ENCODE measurements at regions not wholly inside any gene's neighbourhood (a gene's known extent, or its start where the extent isn't known, plus 50 kb on each side); places are given as distances from the start of the nearest gene placed in this dataset.
A peak's percentile ranks its signal among the peaks of the same experiment; 100 is the strongest.

- intact Hi-C loops (cut with micrococcal nuclease), result no loop called here
- ATAC-seq (no peak), DNase-seq (no peak)
Observed at GRCh38 chr14:93870377-93870776, 56.8 kb upstream of the FAM181A start.

GRCh38 chr14:93869427-93869826 lies 57.7 kb upstream of the FAM181A start:
- no peak for ATAC-seq

DNA sequence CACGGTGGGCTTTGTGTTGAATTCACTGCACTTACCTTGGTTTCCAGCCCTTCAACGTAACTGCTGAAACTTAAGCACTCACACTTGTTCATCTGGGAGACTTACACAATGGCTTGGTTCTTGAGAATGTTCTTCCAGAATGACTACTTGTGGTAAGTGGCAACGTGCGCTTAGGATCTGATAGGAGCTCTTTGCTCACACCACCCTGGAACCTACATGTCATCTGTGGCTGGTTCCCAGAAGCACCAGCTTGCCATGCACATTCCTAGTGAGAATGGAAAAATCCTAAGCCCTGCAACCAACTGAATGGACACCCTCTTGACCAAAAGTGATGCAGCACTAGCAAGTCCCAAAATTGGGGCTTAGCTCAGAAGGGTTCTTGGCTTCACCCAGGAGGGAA lies 59.0 kb upstream of the FAM181A start:
- DNase-seq, result no peak
- ATAC-seq, result no peak
- intact Hi-C loops (cut with micrococcal nuclease), result no loop called here

More at GRCh38 chr14:93869427-93869826, 57.7 kb upstream of the FAM181A start:
- intact Hi-C loops (cut with micrococcal nuclease), result no loop called here
- DNase-seq, result no peak

DNA sequence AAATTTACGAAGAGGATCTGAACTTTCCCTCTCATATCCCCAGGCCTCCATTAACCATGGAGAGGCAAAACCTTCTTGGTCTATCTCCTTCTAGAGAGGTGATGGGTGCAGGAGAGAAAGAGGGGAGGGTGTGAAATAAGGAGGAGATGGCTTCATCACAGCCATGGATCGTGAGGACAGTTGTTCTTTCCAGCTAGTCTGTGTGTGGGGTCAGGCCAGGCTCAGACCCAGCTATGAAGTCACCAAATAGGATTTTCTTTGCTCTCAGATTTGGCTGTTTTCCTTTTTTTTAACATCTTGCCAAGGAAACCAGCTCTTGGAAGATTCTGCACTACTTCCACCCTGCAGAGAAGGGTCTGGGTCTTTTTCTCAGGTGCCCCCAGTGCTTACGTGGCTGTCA lies 64.9 kb upstream of the FAM181A start:
- ATAC-seq, result no peak
- no peak for DNase-seq
- intact Hi-C loops (cut with micrococcal nuclease), result no loop called here

- intact Hi-C loops (cut with micrococcal nuclease), result no loop called here
- DNase-seq, result no peak
Observed at GRCh38 chr14:93861836-93862235, 65.3 kb upstream of the FAM181A start.

GRCh38 chr14:93859957-93860356 lies 67.2 kb upstream of the FAM181A start:
- DNase-seq (peak; percentile 33), ATAC-seq (no peak)
- intact Hi-C loops (cut with micrococcal nuclease), result no loop called here

More at GRCh38 chr14:93861836-93862235, 65.3 kb upstream of the FAM181A start:
- ATAC-seq, result no peak

GRCh38 chr14:93858896-93859295 lies 68.2 kb upstream of the FAM181A start:
- no peak for DNase-seq
- intact Hi-C loops (cut with micrococcal nuclease), result no loop called here
- ATAC-seq, result no peak

DNA sequence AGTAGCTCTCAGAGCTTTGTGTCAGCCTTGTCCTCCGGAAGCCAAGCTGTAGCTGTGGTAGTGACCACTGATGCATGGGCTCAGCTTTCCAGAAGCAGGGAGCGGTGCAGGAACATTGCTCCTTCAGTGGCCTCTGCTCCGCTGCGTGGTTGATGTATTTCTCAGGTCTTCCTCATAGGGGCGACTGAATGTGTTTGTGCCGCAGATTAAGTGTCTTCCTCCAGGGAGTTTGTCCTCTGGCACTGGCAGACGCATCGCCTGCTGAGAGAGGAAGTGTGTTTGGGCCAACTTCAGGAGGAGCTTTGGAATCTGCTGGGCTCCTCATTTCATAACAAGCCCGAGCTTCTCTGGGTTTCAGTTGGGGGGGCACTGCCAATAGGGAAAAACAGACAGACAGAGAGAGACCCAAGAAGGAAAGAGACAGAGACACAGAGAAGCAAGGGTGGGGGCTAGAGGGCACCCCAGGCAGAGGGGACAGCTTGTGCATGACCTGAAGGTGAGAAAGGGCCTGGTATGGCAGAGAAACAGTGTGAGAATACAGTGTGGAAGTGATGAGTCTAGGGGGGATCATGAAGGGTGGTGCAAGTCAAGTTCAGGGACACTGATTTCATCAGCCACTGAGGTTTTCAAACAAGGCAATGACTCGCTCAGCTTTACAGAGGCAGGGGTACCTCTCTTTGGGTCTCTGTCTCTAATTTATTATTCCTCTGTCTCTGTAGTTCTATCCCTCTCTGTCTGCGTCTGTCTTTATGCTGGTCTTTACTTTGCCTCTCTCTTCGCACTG lies 69.4 kb upstream of the PRIMA1 start:
- DNase-seq, result no peak
- intact Hi-C loops (cut with micrococcal nuclease), result no loop called here
- ATAC-seq, result no peak

- DNase-seq, result no peak
- no peak for ATAC-seq
- intact Hi-C loops (cut with micrococcal nuclease), result no loop called here
Observed at GRCh38 chr14:93857081-93857480, 68.8 kb upstream of the PRIMA1 start.

DNA sequence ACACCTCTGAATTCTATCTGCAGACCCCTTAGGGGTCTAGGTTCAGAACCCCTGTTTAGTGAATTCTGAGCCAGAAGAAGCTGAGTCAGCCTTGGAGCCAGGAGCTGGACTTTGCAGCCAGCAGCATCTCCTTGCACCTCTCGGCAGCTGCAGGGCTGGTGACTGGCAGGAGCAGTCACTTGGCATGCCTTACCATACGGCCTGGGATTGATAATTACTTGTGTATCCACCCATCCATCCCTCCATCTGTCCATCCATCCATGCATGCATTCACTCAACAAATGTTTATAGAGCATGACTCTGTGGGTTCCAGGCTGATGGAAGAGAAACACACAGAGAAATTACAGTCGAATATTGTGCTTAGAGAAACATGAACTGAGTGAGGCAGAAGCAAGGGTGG lies 67.5 kb upstream of the PRIMA1 start:
- intact Hi-C loops (cut with micrococcal nuclease), result no loop called here
- DNase-seq (no peak), ATAC-seq (no peak)

- intact Hi-C loops (cut with micrococcal nuclease), result no loop called here
- ATAC-seq (no peak), DNase-seq (no peak)
Observed at GRCh38 chr14:93847473-93847872, 59.2 kb upstream of the PRIMA1 start.

DNA sequence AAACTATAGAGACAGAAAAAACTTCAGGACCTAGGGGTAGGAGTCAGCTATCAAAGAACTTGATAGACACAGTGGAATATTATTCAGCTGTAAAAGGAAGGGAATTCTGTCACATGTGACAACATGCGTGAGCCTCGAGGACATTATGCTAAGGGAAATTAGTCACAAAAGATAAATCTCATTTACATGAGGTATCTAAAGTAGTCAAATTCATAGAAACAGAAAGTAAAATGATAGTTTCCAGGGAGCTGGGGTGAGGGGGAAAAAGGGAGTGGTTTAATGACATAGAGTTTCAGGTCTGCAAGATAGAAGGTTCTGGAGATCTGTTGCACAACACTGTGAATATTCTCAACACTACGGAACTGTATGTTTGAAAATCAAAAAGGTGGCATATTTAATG lies 50.0 kb upstream of the PRIMA1 start:
- intact Hi-C loops (cut with micrococcal nuclease), result no loop called here
- ATAC-seq, result no peak
- DNase-seq, result no peak
